ENCODE measurements at regions not wholly inside any gene's neighbourhood (a gene's known extent, or its start where the extent isn't known, plus 50 kb on each side); places are given as distances from the start of the nearest gene placed in this dataset.

- no peak for TF ChIP-seq CTCF (IDR thresholded peaks at IDR 0.05)
- no peak for TF ChIP-seq EZH2 (IDR thresholded peaks at IDR 0.05)
Measured at GRCh38 chr9:109555215-109555614, 57.1 kb upstream of the PTPN3 start.

All from neural progenitor cell (in vitro differentiated cells).